GM19395 (cell line): ENCODE measurements at regions not wholly inside any gene's neighbourhood (a gene's known extent, or its start where the extent isn't known, plus 50 kb on each side); places are given as distances from the start of the nearest gene placed in this dataset.
"Not testable (repeated sequence)": the region's sequence is repeated elsewhere in the genome, so short reads cannot be mapped to it uniquely, and the experiment has no call there.

Experiments used
- ATAC-seq: cut with Tn5 transposase; IDR thresholded peaks from one replicate; pipeline ENCODE4 v1.9.1; 2021; ENCODE audit warnings: mild to moderate bottlenecking, moderate library complexity; ENCODE audit not compliant: unreplicated experiment

GRCh38 chr11:38595359-38596016 is 1997.5 kb upstream of the RAG2 start:
- not testable (repeated sequence) for ATAC-seq

GRCh38 chr11:38594895-38595294 is 1996.9 kb upstream of the RAG2 start:
- ATAC-seq: no peak

- ATAC-seq: no peak
Measured at GRCh38 chr11:38593649-38594048, 1995.6 kb upstream of the RAG2 start.

GRCh38 chr11:38582756-38583155 is 1984.7 kb upstream of the RAG2 start:
- no peak for ATAC-seq

- no peak for ATAC-seq
Measured at GRCh38 chr11:38582151-38582550, 1984.1 kb upstream of the RAG2 start.

GRCh38 chr11:38577769-38578168 is 1979.7 kb upstream of the RAG2 start:
- ATAC-seq: no peak

- ATAC-seq: no peak
Measured at GRCh38 chr11:38562562-38562961, 1964.5 kb upstream of the RAG2 start.

- ATAC-seq: no peak
Measured at GRCh38 chr11:38553148-38553547, 1955.1 kb upstream of the RAG2 start.

GRCh38 chr11:38547462-38547861 is 1949.4 kb upstream of the RAG2 start:
- no peak for ATAC-seq

GRCh38 chr11:38543986-38544385 is 1946.0 kb upstream of the RAG2 start:
- ATAC-seq: no peak

- ATAC-seq: no peak
Measured at GRCh38 chr11:38543311-38543710, 1945.3 kb upstream of the RAG2 start.

GRCh38 chr11:38538866-38539680 is 1941.0 kb upstream of the RAG2 start:
- ATAC-seq: no peak

- no peak for ATAC-seq
Measured at GRCh38 chr11:38530226-38530625, 1932.2 kb upstream of the RAG2 start.

- ATAC-seq: no peak
Measured at GRCh38 chr11:38524945-38525344, 1926.9 kb upstream of the RAG2 start.

- no peak for ATAC-seq
Measured at GRCh38 chr11:38517991-38518390, 1920.0 kb upstream of the RAG2 start.

GRCh38 chr11:38512830-38513229 is 1914.8 kb upstream of the RAG2 start:
- not testable (repeated sequence) for ATAC-seq

- no peak for ATAC-seq
Measured at GRCh38 chr11:38510041-38510440, 1912.0 kb upstream of the RAG2 start.

- no peak for ATAC-seq
Measured at GRCh38 chr11:38503876-38504275, 1905.8 kb upstream of the RAG2 start.

- no peak for ATAC-seq
Measured at GRCh38 chr11:38498721-38499120, 1900.7 kb upstream of the RAG2 start.

GRCh38 chr11:38491986-38492385 is 1894.0 kb upstream of the RAG2 start:
- no peak for ATAC-seq

GRCh38 chr11:38481391-38481790 is 1883.4 kb upstream of the RAG2 start:
- ATAC-seq: no peak

GRCh38 chr11:38476808-38477575 is 1879.0 kb upstream of the RAG2 start:
- ATAC-seq: no peak
